Smooth muscle cell (in vitro differentiated cells): ENCODE measurements at regions not wholly inside any gene's neighbourhood (a gene's known extent, or its start where the extent isn't known, plus 50 kb on each side); places are given as distances from the start of the nearest gene placed in this dataset.

Experiments
- DNase-seq: peaks from one replicate; lab custom pipeline; 2025; ENCODE audit not compliant: unreplicated experiment; lab: John Stamatoyannopoulos, UW
- H2AFZ ChIP-seq: fragments of 200-600 bp; sonication (generic); 2 replicates; pipeline ENCODE4 v1.6.0; 2016; ENCODE audit warnings: antibody characterized with exemption, low read depth, mild to moderate bottlenecking
- H3F3A ChIP-seq: fragments of 200-600 bp; sonication (generic); 2 replicates; pipeline ENCODE4 v1.6.0; 2017; ENCODE audit warnings: antibody characterized with exemption, low read depth
- H3K27ac ChIP-seq: fragments of 200-600 bp; sonication (generic); 2 replicates; pipeline ENCODE4 v1.5.1; 2016; ENCODE audit warnings: low read depth, mild to moderate bottlenecking
- H3K27me3 ChIP-seq: fragments of 200-600 bp; sonication (generic); 2 replicates; pipeline ENCODE4 v1.6.1; 2016; ENCODE audit warnings: low read depth, mild to moderate bottlenecking
- H3K36me3 ChIP-seq: fragments of 200-600 bp; sonication (generic); 2 replicates; pipeline ENCODE4 v1.5.1; 2016; ENCODE audit warnings: low read depth
- H3K4me1 ChIP-seq: fragments of 200-600 bp; sonication (generic); 2 replicates; pipeline ENCODE4 v1.5.1; 2016; ENCODE audit warnings: low read depth
- H3K4me2 ChIP-seq: fragments of 200-600 bp; sonication (generic); 2 replicates; pipeline ENCODE4 v1.6.0; 2016; ENCODE audit warnings: mild to moderate bottlenecking
- H3K4me3 ChIP-seq: fragments of 200-600 bp; sonication (generic); 2 replicates; pipeline ENCODE4 v1.5.1; 2016; ENCODE audit warnings: mild to moderate bottlenecking
- H3K79me2 ChIP-seq: fragments of 200-600 bp; sonication (generic); 2 replicates; pipeline ENCODE4 v1.6.0; 2016; ENCODE audit warnings: low read depth, mild to moderate bottlenecking
- H3K9ac ChIP-seq: fragments of 200-600 bp; sonication (generic); 2 replicates; pipeline ENCODE4 v1.6.0; 2016; ENCODE audit warnings: low read depth
- H3K9me3 ChIP-seq: fragments of 200-600 bp; sonication (generic); replicated peaks from 2 replicates; pipeline ENCODE4 v1.5.1; 2016; ENCODE audit warnings: low read depth
- H4K20me1 ChIP-seq: fragments of 200-600 bp; sonication (generic); 2 replicates; pipeline ENCODE4 v1.6.0; 2016; ENCODE audit warnings: low read depth
- WGBS: methylation state at CpG from one replicate; pipeline ENCODE4 v1.1.7; 2016; ENCODE audit warnings: low lambda C conversion rate; 5-methylcytosine and 5-hydroxymethylcytosine counted together
- TF ChIP-seq, protein P1 (sequence below): fragments of 200-600 bp; sonication (generic); IDR thresholded peaks from 2 replicates; pipeline ENCODE4 v1.5.1; 2017; ENCODE audit warnings: borderline replicate concordance, mild to moderate bottlenecking, antibody characterized with exemption; ENCODE audit not compliant: insufficient read depth, poor library complexity, severe bottlenecking

- no peak overlapping the region for H3K4me3 ChIP-seq
- WGBS, result 85% methylated on average over 2 of the region's 2 CpGs
- no peaks in the 10 kb centered on the region for H4K20me1 ChIP-seq
- DNase-seq, result no peak
- peaks cover 8% of the 10 kb centered on the region for H3K4me1 ChIP-seq
- TF ChIP-seq, protein P1, sequence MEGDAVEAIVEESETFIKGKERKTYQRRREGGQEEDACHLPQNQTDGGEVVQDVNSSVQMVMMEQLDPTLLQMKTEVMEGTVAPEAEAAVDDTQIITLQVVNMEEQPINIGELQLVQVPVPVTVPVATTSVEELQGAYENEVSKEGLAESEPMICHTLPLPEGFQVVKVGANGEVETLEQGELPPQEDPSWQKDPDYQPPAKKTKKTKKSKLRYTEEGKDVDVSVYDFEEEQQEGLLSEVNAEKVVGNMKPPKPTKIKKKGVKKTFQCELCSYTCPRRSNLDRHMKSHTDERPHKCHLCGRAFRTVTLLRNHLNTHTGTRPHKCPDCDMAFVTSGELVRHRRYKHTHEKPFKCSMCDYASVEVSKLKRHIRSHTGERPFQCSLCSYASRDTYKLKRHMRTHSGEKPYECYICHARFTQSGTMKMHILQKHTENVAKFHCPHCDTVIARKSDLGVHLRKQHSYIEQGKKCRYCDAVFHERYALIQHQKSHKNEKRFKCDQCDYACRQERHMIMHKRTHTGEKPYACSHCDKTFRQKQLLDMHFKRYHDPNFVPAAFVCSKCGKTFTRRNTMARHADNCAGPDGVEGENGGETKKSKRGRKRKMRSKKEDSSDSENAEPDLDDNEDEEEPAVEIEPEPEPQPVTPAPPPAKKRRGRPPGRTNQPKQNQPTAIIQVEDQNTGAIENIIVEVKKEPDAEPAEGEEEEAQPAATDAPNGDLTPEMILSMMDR, result no peak
- H3K4me2 ChIP-seq, result no peak overlapping the region
- no peaks in the 10 kb centered on the region for H3K9me3 ChIP-seq
- no peak overlapping the region for H3K27ac ChIP-seq
- H3K36me3 ChIP-seq, result no peaks in the 10 kb centered on the region
- H2AFZ ChIP-seq, result no peak overlapping the region
- no peaks in the 10 kb centered on the region for H3F3A ChIP-seq
- H3K79me2 ChIP-seq, result no peaks in the 10 kb centered on the region
- no peak overlapping the region for H3K9ac ChIP-seq
- H3K27me3 ChIP-seq, result no peaks in the 10 kb centered on the region
These were observed 574.2 kb upstream of the ADGRL2 start for GRCh38 chr1:81226603-81226928.

GRCh38 chr1:81225789-81226602 is 574.7 kb upstream of the ADGRL2 start:
- H3K27ac ChIP-seq, result no peak overlapping the region

GRCh38 chr1:81224222-81224621 is 576.5 kb upstream of the ADGRL2 start:
- no peak overlapping the region for H2AFZ ChIP-seq
- H3K4me2 ChIP-seq, result no peak overlapping the region
- no peak overlapping the region for H3K4me3 ChIP-seq
- H3K27ac ChIP-seq, result no peak overlapping the region
- no peaks in the 10 kb centered on the region for H4K20me1 ChIP-seq
- H3K36me3 ChIP-seq, result no peaks in the 10 kb centered on the region
- H3K79me2 ChIP-seq, result no peaks in the 10 kb centered on the region
- H3K27me3 ChIP-seq, result no peaks in the 10 kb centered on the region
- DNase-seq, result no peak
- TF ChIP-seq, protein P1, result no peak
- H3K9me3 ChIP-seq, result no peaks in the 10 kb centered on the region
- no peaks in the 10 kb centered on the region for H3F3A ChIP-seq
- no peak overlapping the region for H3K9ac ChIP-seq
- peaks cover 3% of the 10 kb centered on the region for H3K4me1 ChIP-seq

More at GRCh38 chr1:81225789-81226602, 574.7 kb upstream of the ADGRL2 start:
- no peak overlapping the region for H2AFZ ChIP-seq
- no peaks in the 10 kb centered on the region for H3K27me3 ChIP-seq
- no peak for DNase-seq
- no peaks in the 10 kb centered on the region for H3F3A ChIP-seq
- no peak overlapping the region for H3K4me3 ChIP-seq
- H3K4me1 ChIP-seq, result peaks cover 3% of the 10 kb centered on the region
- H4K20me1 ChIP-seq, result no peaks in the 10 kb centered on the region
- no peaks in the 10 kb centered on the region for H3K36me3 ChIP-seq
- H3K9ac ChIP-seq, result no peak overlapping the region
- TF ChIP-seq, protein P1, result no peak
- no peaks in the 10 kb centered on the region for H3K9me3 ChIP-seq
- 89% methylated on average over 7 of the region's 7 CpGs for WGBS
- H3K4me2 ChIP-seq, result no peak overlapping the region
- H3K79me2 ChIP-seq, result no peaks in the 10 kb centered on the region

DNA sequence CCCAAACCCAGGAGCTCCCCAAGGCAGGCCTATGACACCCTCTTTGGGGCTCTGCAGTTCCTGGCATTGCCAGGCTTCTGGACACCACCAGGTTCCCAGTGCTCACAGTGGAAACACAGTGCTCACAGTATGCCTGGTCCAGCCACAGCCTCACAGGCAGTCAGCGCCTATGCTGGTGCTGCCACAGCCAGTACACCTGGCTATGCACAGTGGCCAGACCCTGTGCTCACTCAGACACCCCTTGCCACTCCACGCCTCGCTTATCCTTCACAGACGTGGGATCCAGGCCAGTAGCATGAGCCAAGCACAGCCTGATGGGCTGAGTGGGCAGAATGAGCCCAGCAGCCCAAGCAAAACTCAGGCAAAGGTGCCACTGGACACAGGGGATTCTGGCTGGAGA is 579.2 kb upstream of the ADGRL2 start:
- no peaks in the 10 kb centered on the region for H3K9me3 ChIP-seq
- DNase-seq, result no peak
- no peak overlapping the region for H3K27ac ChIP-seq
- H3F3A ChIP-seq, result no peaks in the 10 kb centered on the region
- TF ChIP-seq, protein P1, result no peak
- H4K20me1 ChIP-seq, result no peaks in the 10 kb centered on the region
- no peak overlapping the region for H3K4me2 ChIP-seq
- H3K9ac ChIP-seq, result no peak overlapping the region
- peaks cover 3% of the 10 kb centered on the region for H3K4me1 ChIP-seq
- H2AFZ ChIP-seq, result no peak overlapping the region
- H3K36me3 ChIP-seq, result no peaks in the 10 kb centered on the region
- H3K4me3 ChIP-seq, result no peak overlapping the region
- 89% methylated on average over 4 of the region's 4 CpGs for WGBS
- H3K27me3 ChIP-seq, result no peaks in the 10 kb centered on the region
- no peaks in the 10 kb centered on the region for H3K79me2 ChIP-seq
